ENCODE measurements at regions not wholly inside any gene's neighbourhood (a gene's known extent, or its start where the extent isn't known, plus 50 kb on each side); places are given as distances from the start of the nearest gene placed in this dataset.

GRCh38 chr7:81273601-81274397, 354.9 kb upstream of the SEMA3C start:
- H3K36me3 ChIP-seq (ENCODE audit: control insufficient read depth in 1 of 2, insufficient read depth in 2 of 2, low read length in 2 of 2) = no peaks in the 10 kb centered on the region
- H3K4me1 ChIP-seq (ENCODE audit: control insufficient read depth in 1 of 2, insufficient read depth in 2 of 2, low read length in 2 of 2) = no peaks in the 10 kb centered on the region
- no peak overlapping the region for H3K4me2 ChIP-seq (ENCODE audit: low read length)
- H2AK5ac ChIP-seq (ENCODE audit: low read length) = no peak overlapping the region
- no peak overlapping the region for H4K8ac ChIP-seq (ENCODE audit: low read depth, low read length)
- DNase-seq = no peak
- WGBS (ENCODE audit: extremely low coverage, insufficient coverage, insufficient read length) = no CpG with 5 or more reads among the region's 6 CpGs
- H3K14ac ChIP-seq (ENCODE audit: low read length) = no peak overlapping the region
- no peak overlapping the region for H2BK120ac ChIP-seq (ENCODE audit: insufficient read depth, low read length, poor library complexity)
- H3K23ac ChIP-seq (ENCODE audit: low read length) = no peak overlapping the region
- H2BK12ac ChIP-seq (ENCODE audit: low read length) = no peak overlapping the region
- H3K9me3 ChIP-seq (ENCODE audit: insufficient read depth, low read depth, low read length) = peaks cover 2% of the 10 kb centered on the region
- no peak overlapping the region for H2BK5ac ChIP-seq (ENCODE audit: low read depth, low read length, poor library complexity)
- H4K91ac ChIP-seq (ENCODE audit: low read depth, low read length) = no peak overlapping the region
- no peak overlapping the region for H2AFZ ChIP-seq (ENCODE audit: insufficient read depth, low read length, poor library complexity)
- H3K27ac ChIP-seq (ENCODE audit: low read depth, low read length) = no peak overlapping the region
- no peaks in the 10 kb centered on the region for H3K27me3 ChIP-seq (ENCODE audit: insufficient read depth, low read length)
- no peak overlapping the region for H3K9ac ChIP-seq (ENCODE audit: low read length)
- H3K79me1 ChIP-seq (ENCODE audit: low read length) = no peaks in the 10 kb centered on the region
- H3K18ac ChIP-seq (ENCODE audit: low read length) = no peak overlapping the region
- H4K12ac ChIP-seq (ENCODE audit: low read depth, low read length) = no peak overlapping the region
- no peak overlapping the region for H3K4ac ChIP-seq (ENCODE audit: low read depth, low read length)
- H3K79me2 ChIP-seq (ENCODE audit: control insufficient read depth, insufficient read depth, low read length, poor library complexity) = no peaks in the 10 kb centered on the region
- H3K4me3 ChIP-seq (ENCODE audit: low read depth, low read length) = no peak overlapping the region

- H4K8ac ChIP-seq (ENCODE audit: low read depth, low read length) = no peak overlapping the region
These were observed 353.3 kb upstream of the SEMA3C start for GRCh38 chr7:81272176-81272575.

GRCh38 chr7:81268551-81268950, 349.7 kb upstream of the SEMA3C start:
- WGBS (ENCODE audit: extremely low coverage, insufficient coverage, insufficient read length) = no CpG with 5 or more reads among the region's 1 CpG
- Histone ChIP-seq H3K27ac (ENCODE audit: low read depth, low read length) (no peak overlapping the region), H4K91ac (ENCODE audit: low read depth, low read length) (no peak overlapping the region), H4K12ac (ENCODE audit: low read depth, low read length) (no peak overlapping the region), H3K18ac (ENCODE audit: low read length) (no peak overlapping the region), H3K14ac (ENCODE audit: low read length) (no peak overlapping the region), H3K79me1 (ENCODE audit: low read length) (no peaks in the 10 kb centered on the region), H3K4me2 (ENCODE audit: low read length) (no peak overlapping the region), H3K4ac (ENCODE audit: low read depth, low read length) (no peak overlapping the region), H4K8ac (ENCODE audit: low read depth, low read length) (no peak overlapping the region), H3K9ac (ENCODE audit: low read length) (no peak overlapping the region), H2AFZ (ENCODE audit: insufficient read depth, low read length, poor library complexity) (no peak overlapping the region), H3K9me3 (ENCODE audit: insufficient read depth, low read depth, low read length) (peaks cover 14% of the 10 kb centered on the region), H3K36me3 (ENCODE audit: control insufficient read depth in 1 of 2, insufficient read depth in 2 of 2, low read length in 2 of 2) (no peaks in the 10 kb centered on the region), H2BK12ac (ENCODE audit: low read length) (no peak overlapping the region), H3K27me3 (ENCODE audit: insufficient read depth, low read length) (no peaks in the 10 kb centered on the region), H2BK120ac (ENCODE audit: insufficient read depth, low read length, poor library complexity) (no peak overlapping the region), H2AK5ac (ENCODE audit: low read length) (no peak overlapping the region), H3K4me1 (ENCODE audit: control insufficient read depth in 1 of 2, insufficient read depth in 2 of 2, low read length in 2 of 2) (no peaks in the 10 kb centered on the region), H3K23ac (ENCODE audit: low read length) (no peak overlapping the region), H3K4me3 (ENCODE audit: low read depth, low read length) (no peak overlapping the region), H2BK5ac (ENCODE audit: low read depth, low read length, poor library complexity) (no peak overlapping the region), H3K79me2 (ENCODE audit: control insufficient read depth, insufficient read depth, low read length, poor library complexity) (no peaks in the 10 kb centered on the region)
- no peak for DNase-seq

More at GRCh38 chr7:81272176-81272575, 353.3 kb upstream of the SEMA3C start:
- no peaks in the 10 kb centered on the region for H3K79me2 ChIP-seq (ENCODE audit: control insufficient read depth, insufficient read depth, low read length, poor library complexity)
- no peak overlapping the region for H2BK12ac ChIP-seq (ENCODE audit: low read length)
- no peak overlapping the region for H3K18ac ChIP-seq (ENCODE audit: low read length)
- H4K12ac ChIP-seq (ENCODE audit: low read depth, low read length) = no peak overlapping the region
- H3K9ac ChIP-seq (ENCODE audit: low read length) = no peak overlapping the region
- peaks cover 3% of the 10 kb centered on the region for H3K9me3 ChIP-seq (ENCODE audit: insufficient read depth, low read depth, low read length)
- no peak overlapping the region for H3K14ac ChIP-seq (ENCODE audit: low read length)
- H3K27me3 ChIP-seq (ENCODE audit: insufficient read depth, low read length) = no peaks in the 10 kb centered on the region
- H3K4me1 ChIP-seq (ENCODE audit: control insufficient read depth in 1 of 2, insufficient read depth in 2 of 2, low read length in 2 of 2) = no peaks in the 10 kb centered on the region
- no peak overlapping the region for H3K4me2 ChIP-seq (ENCODE audit: low read length)
- no CpG with 5 or more reads among the region's 1 CpG for WGBS (ENCODE audit: extremely low coverage, insufficient coverage, insufficient read length)
- H2BK5ac ChIP-seq (ENCODE audit: low read depth, low read length, poor library complexity) = no peak overlapping the region
- H3K36me3 ChIP-seq (ENCODE audit: control insufficient read depth in 1 of 2, insufficient read depth in 2 of 2, low read length in 2 of 2) = no peaks in the 10 kb centered on the region
- no peak overlapping the region for H2AK5ac ChIP-seq (ENCODE audit: low read length)
- no peak for DNase-seq
- H2AFZ ChIP-seq (ENCODE audit: insufficient read depth, low read length, poor library complexity) = no peak overlapping the region
- no peak overlapping the region for H4K91ac ChIP-seq (ENCODE audit: low read depth, low read length)
- no peak overlapping the region for H3K4ac ChIP-seq (ENCODE audit: low read depth, low read length)
- no peak overlapping the region for H3K23ac ChIP-seq (ENCODE audit: low read length)
- no peak overlapping the region for H2BK120ac ChIP-seq (ENCODE audit: insufficient read depth, low read length, poor library complexity)
- H3K27ac ChIP-seq (ENCODE audit: low read depth, low read length) = no peak overlapping the region
- H3K4me3 ChIP-seq (ENCODE audit: low read depth, low read length) = no peak overlapping the region
- H3K79me1 ChIP-seq (ENCODE audit: low read length) = no peaks in the 10 kb centered on the region

GRCh38 chr7:81267508-81267907, 348.7 kb upstream of the SEMA3C start:
- no peak overlapping the region for H2BK5ac ChIP-seq (ENCODE audit: low read depth, low read length, poor library complexity)

More at GRCh38 chr7:81267508-81267907, 348.7 kb upstream of the SEMA3C start:
- Histone ChIP-seq H2BK120ac (ENCODE audit: insufficient read depth, low read length, poor library complexity) (no peak overlapping the region), H3K9me3 (ENCODE audit: insufficient read depth, low read depth, low read length) (peaks cover 14% of the 10 kb centered on the region), H3K36me3 (ENCODE audit: control insufficient read depth in 1 of 2, insufficient read depth in 2 of 2, low read length in 2 of 2) (no peaks in the 10 kb centered on the region), H2BK12ac (ENCODE audit: low read length) (no peak overlapping the region), H3K4me2 (ENCODE audit: low read length) (no peak overlapping the region), H4K12ac (ENCODE audit: low read depth, low read length) (no peak overlapping the region), H3K27me3 (ENCODE audit: insufficient read depth, low read length) (no peaks in the 10 kb centered on the region), H3K79me2 (ENCODE audit: control insufficient read depth, insufficient read depth, low read length, poor library complexity) (no peaks in the 10 kb centered on the region), H3K9ac (ENCODE audit: low read length) (no peak overlapping the region), H3K18ac (ENCODE audit: low read length) (no peak overlapping the region), H3K27ac (ENCODE audit: low read depth, low read length) (no peak overlapping the region), H4K91ac (ENCODE audit: low read depth, low read length) (no peak overlapping the region), H2AK5ac (ENCODE audit: low read length) (no peak overlapping the region), H3K4me3 (ENCODE audit: low read depth, low read length) (no peak overlapping the region), H3K79me1 (ENCODE audit: low read length) (no peaks in the 10 kb centered on the region), H3K4ac (ENCODE audit: low read depth, low read length) (no peak overlapping the region), H3K4me1 (ENCODE audit: control insufficient read depth in 1 of 2, insufficient read depth in 2 of 2, low read length in 2 of 2) (no peaks in the 10 kb centered on the region), H3K23ac (ENCODE audit: low read length) (no peak overlapping the region), H4K8ac (ENCODE audit: low read depth, low read length) (no peak overlapping the region), H3K14ac (ENCODE audit: low read length) (no peak overlapping the region), H2AFZ (ENCODE audit: insufficient read depth, low read length, poor library complexity) (no peak overlapping the region)
- WGBS (ENCODE audit: extremely low coverage, insufficient coverage, insufficient read length) = no CpG with 5 or more reads among the region's 2 CpGs
- peak; percentile 73 to 79 for DNase-seq
